ENCODE measurements at regions not wholly inside any gene's neighbourhood (a gene's known extent, or its start where the extent isn't known, plus 50 kb on each side); places are given as distances from the start of the nearest gene placed in this dataset.

GRCh38 chr2:128556633-128557032 is 238.0 kb upstream of the HS6ST1 start:
- no peak for TF ChIP-seq PAX5 (IDR thresholded peaks at IDR 0.05; ENCODE audit: insufficient read depth, low read length, severe bottlenecking)
- TF ChIP-seq POLR2AphosphoS5 (IDR thresholded peaks at IDR 0.05; ENCODE audit: low read depth, low read length): no peak
